ENCODE measurements at regions not wholly inside any gene's neighbourhood (a gene's known extent, or its start where the extent isn't known, plus 50 kb on each side); places are given as distances from the start of the nearest gene placed in this dataset.

- no peak for TF ChIP-seq POLR2A (IDR thresholded peaks at IDR 0.05)
- TF ChIP-seq CTCF (IDR thresholded peaks at IDR 0.05 in 4 of 5, conservative IDR thresholded peaks at IDR 0.05 in 1 of 5), result no peak
- Histone ChIP-seq H3K4me1 (no peaks in the 10 kb centered on the region), H3K9me3 (no peaks in the 10 kb centered on the region), H3K4me3 (no peak overlapping the region), H3K27me3 (no peaks in the 10 kb centered on the region), H3K27ac (no peak overlapping the region), H3K36me3 (no peaks in the 10 kb centered on the region)
- in situ Hi-C loops (cut with MboI; ENCODE audit: low sequenced_read_pairs in 4 of 4), result no loop called here
- DNase-seq, result no peak
- ATAC-seq, result no peak
- intact Hi-C loops (cut with DNase I; ENCODE audit: low total_unique reads), result no loop called here
These were observed 67.6 kb upstream of the ATP10B start for GRCh38 chr5:160919626-160920025.

DNA sequence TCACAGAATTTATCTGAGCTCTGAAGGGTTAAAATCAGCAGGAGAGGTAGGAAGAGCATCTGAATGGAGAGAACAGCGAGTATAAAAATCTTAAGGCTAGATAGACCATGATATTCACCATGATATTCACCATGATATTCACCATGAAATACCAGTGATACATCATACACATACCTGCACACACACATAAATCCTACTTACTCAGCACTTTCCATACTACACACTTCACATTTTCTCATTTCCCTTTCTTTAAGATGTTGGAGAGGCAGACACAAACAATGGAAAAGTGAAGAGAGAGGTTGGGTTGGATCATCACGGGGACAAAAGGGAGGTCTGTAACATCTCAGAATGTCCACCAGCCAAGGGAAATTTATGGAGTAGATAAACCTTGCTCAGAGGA, 66.4 kb upstream of the ATP10B start:
- no peak for DNase-seq
- H3K4me3 ChIP-seq, result no peak overlapping the region
- in situ Hi-C loops (cut with MboI; ENCODE audit: low sequenced_read_pairs in 4 of 4), result no loop called here
- no peaks in the 10 kb centered on the region for H3K36me3 ChIP-seq
- no peak overlapping the region for H3K27ac ChIP-seq
- H3K27me3 ChIP-seq, result no peaks in the 10 kb centered on the region
- ATAC-seq, result no peak
- no peak for TF ChIP-seq CTCF (IDR thresholded peaks at IDR 0.05 in 4 of 5, conservative IDR thresholded peaks at IDR 0.05 in 1 of 5)
- TF ChIP-seq POLR2A (IDR thresholded peaks at IDR 0.05), result no peak
- intact Hi-C loops (cut with DNase I; ENCODE audit: low total_unique reads), result no loop called here
- H3K9me3 ChIP-seq, result no peaks in the 10 kb centered on the region
- no peaks in the 10 kb centered on the region for H3K4me1 ChIP-seq

DNA sequence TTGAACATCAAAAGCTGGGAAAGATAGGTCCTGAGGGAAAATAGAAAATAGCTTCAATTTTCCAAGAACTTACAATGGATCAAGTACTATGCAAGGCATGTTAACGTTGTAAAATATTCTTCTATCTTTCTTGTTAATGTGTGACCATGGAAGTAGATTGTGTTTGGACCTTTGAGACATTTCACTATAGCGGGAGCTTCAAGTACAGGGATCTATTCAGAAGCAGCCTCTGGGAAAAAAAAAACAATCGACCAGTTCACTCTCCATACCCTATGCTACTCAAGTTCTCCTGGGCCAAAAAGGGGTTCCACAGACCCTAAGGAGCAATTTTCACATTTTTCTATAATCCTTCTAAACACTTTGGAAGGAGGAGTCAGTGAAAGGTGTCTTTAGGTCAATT, 54.1 kb upstream of the ATP10B start:
- Histone ChIP-seq H3K27me3 (no peaks in the 10 kb centered on the region), H3K4me3 (no peak overlapping the region), H3K36me3 (no peaks in the 10 kb centered on the region), H3K9me3 (no peaks in the 10 kb centered on the region), H3K27ac (no peak overlapping the region), H3K4me1 (no peaks in the 10 kb centered on the region)
- intact Hi-C loops (cut with DNase I; ENCODE audit: low total_unique reads) (no loop called here), in situ Hi-C loops (cut with MboI; ENCODE audit: low sequenced_read_pairs in 4 of 4) (no loop called here)
- DNase-seq (no peak), ATAC-seq (no peak)
- TF ChIP-seq POLR2A (IDR thresholded peaks at IDR 0.05) (no peak), CTCF (IDR thresholded peaks at IDR 0.05 in 4 of 5, conservative IDR thresholded peaks at IDR 0.05 in 1 of 5) (no peak)

DNA sequence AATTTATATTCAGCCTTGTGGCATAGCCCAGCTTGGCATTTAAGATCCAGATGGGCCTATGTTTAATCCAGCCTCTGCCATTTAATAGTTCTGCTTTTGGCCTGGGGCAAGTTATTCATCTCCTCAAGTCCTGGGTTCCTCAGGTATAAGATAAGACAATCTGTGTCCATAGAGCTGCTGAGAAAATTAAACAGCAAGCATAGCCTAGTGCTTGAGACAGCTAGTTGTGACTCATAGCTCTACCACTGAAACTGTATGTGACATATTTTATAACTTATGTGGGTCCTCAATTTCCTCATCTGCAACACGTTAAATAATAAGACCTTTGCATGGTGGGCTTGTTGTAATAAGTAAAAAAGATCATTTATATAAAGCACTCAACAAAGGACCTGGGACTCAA, 53.3 kb upstream of the ATP10B start:
- intact Hi-C loops (cut with DNase I; ENCODE audit: low total_unique reads) (no loop called here), in situ Hi-C loops (cut with MboI; ENCODE audit: low sequenced_read_pairs in 4 of 4) (no loop called here)
- no peak for ATAC-seq
- no peak overlapping the region for H3K27ac ChIP-seq
- no peaks in the 10 kb centered on the region for H3K27me3 ChIP-seq
- no peaks in the 10 kb centered on the region for H3K36me3 ChIP-seq
- H3K9me3 ChIP-seq, result no peaks in the 10 kb centered on the region
- no peaks in the 10 kb centered on the region for H3K4me1 ChIP-seq
- TF ChIP-seq CTCF (IDR thresholded peaks at IDR 0.05 in 4 of 5, conservative IDR thresholded peaks at IDR 0.05 in 1 of 5) (no peak), POLR2A (IDR thresholded peaks at IDR 0.05) (no peak)
- H3K4me3 ChIP-seq, result no peak overlapping the region
- DNase-seq, result no peak

- intact Hi-C loops (cut with DNase I; ENCODE audit: low total_unique reads), result no loop called here
- Histone ChIP-seq H3K27ac (no peak overlapping the region), H3K4me1 (no peaks in the 10 kb centered on the region)
These were observed 52.6 kb upstream of the ATP10B start for GRCh38 chr5:160904591-160904990.

More at GRCh38 chr5:160904591-160904990, 52.6 kb upstream of the ATP10B start:
- no peak for DNase-seq
- no peak for TF ChIP-seq POLR2A (IDR thresholded peaks at IDR 0.05)
- TF ChIP-seq CTCF (IDR thresholded peaks at IDR 0.05 in 4 of 5, conservative IDR thresholded peaks at IDR 0.05 in 1 of 5), result no peak
- ATAC-seq, result no peak
- H3K9me3 ChIP-seq, result no peaks in the 10 kb centered on the region
- H3K27me3 ChIP-seq, result no peaks in the 10 kb centered on the region
- H3K4me3 ChIP-seq, result no peak overlapping the region
- in situ Hi-C loops (cut with MboI; ENCODE audit: low sequenced_read_pairs in 4 of 4), result no loop called here
- H3K36me3 ChIP-seq, result no peaks in the 10 kb centered on the region
